Ovary (tissue), 7 donors: ENCODE measurements at regions not wholly inside any gene's neighbourhood (a gene's known extent, or its start where the extent isn't known, plus 50 kb on each side); places are given as distances from the start of the nearest gene placed in this dataset.
"Not testable (repeated sequence)": the region's sequence is repeated elsewhere in the genome, so short reads cannot be mapped to it uniquely, and the experiment has no call there.

ENCODE experiments used
- DNase-seq, 5 donors: peaks; one replicate each; pipeline ENCODE4 v3.0.0-alpha.2; 2019 to 2020
- H3K27ac ChIP-seq, 2 donors: fragments of 200-600 bp; one replicate each; pipeline versions ENCODE4 v1.5.1 to v1.8.0; 2019 to 2022
- H3K27me3 ChIP-seq: fragments of 200-600 bp; one replicate; pipeline ENCODE4 v1.8.0; 2022
- H3K36me3 ChIP-seq: fragments of 200-600 bp; sonication (generic); one replicate; pipeline ENCODE4 v1.5.1; 2019
- H3K4me1 ChIP-seq: one replicate; pipeline ENCODE4 v1.8.1; 2013; ENCODE audit warnings: mild to moderate bottlenecking, moderate library complexity; ENCODE audit not compliant: insufficient read depth
- H3K4me3 ChIP-seq: fragments of 200-600 bp; sonication (generic); one replicate; pipeline ENCODE4 v1.5.1; 2017
- H3K9me3 ChIP-seq, 2 donors: fragments of 200-600 bp in 1 of 2; sonication (generic) in 1 of 2; one replicate each; pipeline versions ENCODE4 v1.5.1 to v1.8.1; 2013 to 2019; ENCODE audit warnings: mild to moderate bottlenecking in 1 of 2, moderate library complexity in 1 of 2
- CTCF ChIP-seq, 3 donors: fragments of 450-650 bp in 2 of 3; fragments of 200-600 bp in 1 of 3; IDR thresholded peaks; one replicate each; pipeline versions ENCODE4 v1.5.1 to v1.8.0; 2016 to 2022; ENCODE audit warnings: antibody characterized with exemption in 3 of 3, mild to moderate bottlenecking in 1 of 3
- EP300 ChIP-seq: sonication (generic); formaldehyde crosslinking; IDR thresholded peaks from one replicate; pipeline ENCODE4 v1.6.1; 2017; ENCODE audit warnings: antibody characterized with exemption
- POLR2A ChIP-seq: fragments of 450-650 bp; IDR thresholded peaks from one replicate; pipeline ENCODE4 v1.6.1; 2017; ENCODE audit warnings: antibody characterized with exemption, mild to moderate bottlenecking, moderate library complexity
- WGBS, 3 donors: extraction: QIAGEN DNeasy Blood & Tissue Kit in 1 of 3; methylation state at CpG; one replicate each; pipeline versions ENCODE4 v1.1.5 to v1.1.7; 2013 to 2017; 5-methylcytosine and 5-hydroxymethylcytosine counted together
- intact Hi-C, 4 donors: fragments of 100-400 bp; cut with DNase I; formaldehyde crosslinking; loops; one replicate each; pipeline versions ENCODE4 v1.11.0 to v1.15.1; 2022 to 2023
- donor health status: DM: no; HTN: no; CAD: no; lungs with moderate emphysema.
- donor health status: DM: no; HTN: no; CAD: no.
- donor health status: Bipolar disorder and iron deficiency.
- donor health status: DM: no; HTN: no; CAD: no.
- donor health status: DM: yes; HTN: yes; CAD: no.

DNA sequence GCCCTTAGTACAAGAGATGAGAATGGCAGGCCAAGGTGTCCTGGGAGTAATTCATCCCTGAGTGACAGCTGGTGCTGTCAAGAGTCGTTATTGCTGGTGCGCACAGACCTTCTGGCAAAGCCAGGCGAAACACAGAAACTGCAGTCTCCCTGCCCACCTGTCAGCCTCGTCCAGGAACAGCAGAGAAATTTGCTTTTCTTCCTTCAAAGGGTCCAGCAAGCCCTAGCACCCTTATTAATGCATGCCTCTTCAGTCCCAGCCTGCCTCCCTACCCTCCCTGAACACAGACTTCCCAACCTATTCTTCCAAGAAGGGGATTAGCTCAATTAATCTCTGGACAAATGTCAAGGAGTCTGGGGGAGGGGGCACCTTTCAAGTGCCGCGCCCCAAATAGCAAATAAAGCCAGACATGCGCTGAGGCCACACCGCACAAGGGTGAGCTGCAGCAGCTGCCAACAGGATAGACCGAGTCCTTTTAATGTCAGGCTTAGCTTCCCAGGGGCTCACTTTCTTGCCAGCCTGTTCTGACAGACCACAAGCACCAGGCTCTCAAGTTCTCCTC is 250.7 kb upstream of the RASGEF1B start:
- Histone ChIP-seq H3K27ac (no peak overlapping the region), H3K27me3 (no peaks in the 10 kb centered on the region), H3K4me3 (no peak overlapping the region), H3K4me1 (no peaks in the 10 kb centered on the region), H3K9me3 (no peaks in the 10 kb centered on the region), H3K36me3 (no peaks in the 10 kb centered on the region)
- no peak for DNase-seq
- WGBS, 3 donors: 33 to 40% (median 39%) methylated on average over 9 of the region's 9 CpGs
- intact Hi-C loops: no loop called here
- no peak for TF ChIP-seq EP300
- TF ChIP-seq POLR2A: no peak
- TF ChIP-seq CTCF (IDR thresholded peaks at IDR 0.05): no peak

DNA sequence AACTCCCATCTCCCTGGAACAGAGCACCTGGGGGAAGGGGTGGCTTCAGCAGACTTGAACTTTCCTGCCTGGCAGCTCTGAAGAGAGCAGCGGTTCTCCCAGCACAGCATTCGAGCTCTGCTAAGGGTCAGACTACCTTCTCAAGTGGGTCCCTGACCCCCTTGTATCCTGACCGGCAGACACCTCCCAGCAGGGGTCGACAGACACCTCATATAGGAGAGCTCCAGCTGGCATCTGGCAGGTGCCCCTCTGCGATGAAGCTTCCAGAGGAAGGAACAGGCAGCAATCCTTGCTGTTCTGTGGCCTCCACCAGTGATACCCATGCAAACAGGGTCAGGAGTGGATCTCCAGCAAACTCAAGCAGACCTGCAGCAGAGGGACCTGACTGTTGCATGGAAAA is 244.1 kb upstream of the RASGEF1B start:
- 81 to 82% (median 81%) methylated on average over 5 of the region's 5 CpGs for WGBS, 3 donors

GRCh38 chr4:81715357-81715756 is 243.7 kb upstream of the RASGEF1B start:
- H3K27ac ChIP-seq, H3K36me3 ChIP-seq, intact Hi-C loops, DNase-seq, H3K9me3 ChIP-seq, H3K4me3 ChIP-seq, H3K4me1 ChIP-seq, H3K27me3 ChIP-seq: not testable (repeated sequence)
- 44 to 66% (median 52%) methylated on average over 8 of the region's 8 CpGs for WGBS, 3 donors

More for the DNA sequence above, 244.1 kb upstream of the RASGEF1B start:
- no peaks in the 10 kb centered on the region for H3K36me3 ChIP-seq
- H3K27ac ChIP-seq: no peak overlapping the region
- intact Hi-C loops: no loop called here
- no peak for DNase-seq
- TF ChIP-seq POLR2A: no peak
- no peaks in the 10 kb centered on the region for H3K27me3 ChIP-seq
- no peaks in the 10 kb centered on the region for H3K9me3 ChIP-seq
- H3K4me3 ChIP-seq: no peak overlapping the region
- H3K4me1 ChIP-seq: no peaks in the 10 kb centered on the region

- Histone ChIP-seq H3K27ac (no peak overlapping the region), H3K4me3 (no peak overlapping the region), H3K9me3 (no peaks in the 10 kb centered on the region), H3K4me1 (no peaks in the 10 kb centered on the region), H3K36me3 (no peaks in the 10 kb centered on the region), H3K27me3 (no peaks in the 10 kb centered on the region)
- 86 to 92% (median 90%) methylated on average over 4 of the region's 4 CpGs for WGBS, 3 donors
- intact Hi-C loops: no loop called here
- no peak for TF ChIP-seq CTCF (IDR thresholded peaks at IDR 0.05)
- no peak for TF ChIP-seq EP300
- TF ChIP-seq POLR2A: no peak
- DNase-seq: no peak
These were observed 242.6 kb upstream of the RASGEF1B start for GRCh38 chr4:81714291-81714690.

GRCh38 chr4:81712714-81713113 is 241.0 kb upstream of the RASGEF1B start:
- whole genome bisulfite sequencing, 3 donors: 94 to 96% (median 95%) methylated on average over 2 of the region's 2 CpGs
- Histone ChIP-seq H3K27me3 (no peaks in the 10 kb centered on the region), H3K4me1 (no peaks in the 10 kb centered on the region), H3K4me3 (no peak overlapping the region), H3K36me3 (no peaks in the 10 kb centered on the region), H3K9me3 (no peaks in the 10 kb centered on the region), H3K27ac (no peak overlapping the region)
- intact Hi-C loops: no loop called here
- TF ChIP-seq CTCF (IDR thresholded peaks at IDR 0.05) (no peak), EP300 (no peak), POLR2A (no peak)
- no peak for DNase-seq

DNA sequence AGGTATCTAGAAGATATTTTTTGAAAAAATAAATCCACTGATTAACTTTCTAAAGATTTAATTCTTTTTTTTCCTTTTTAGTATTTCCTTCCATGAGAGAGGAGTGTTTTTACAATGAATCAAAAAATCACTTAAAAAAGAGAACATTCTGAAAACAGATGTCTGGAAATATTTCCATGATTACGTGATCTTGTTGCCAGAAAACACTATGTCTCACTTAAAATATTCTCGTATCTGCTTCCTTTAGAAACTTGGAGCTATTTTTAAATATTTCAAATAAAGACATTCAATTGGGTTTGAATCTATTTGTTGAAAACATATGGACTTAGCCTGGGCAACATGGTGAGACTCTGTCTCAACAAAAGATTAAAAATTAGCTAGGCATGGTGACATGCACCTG is 232.8 kb upstream of the RASGEF1B start:
- 7 to 11% (median 11%) methylated on average over 2 of the region's 2 CpGs for WGBS, 3 donors
- TF ChIP-seq CTCF (IDR thresholded peaks at IDR 0.05): no peak
- no peak for TF ChIP-seq EP300
- no peak for TF ChIP-seq POLR2A
- Histone ChIP-seq H3K4me1 (no peaks in the 10 kb centered on the region), H3K36me3 (no peaks in the 10 kb centered on the region), H3K27me3 (no peaks in the 10 kb centered on the region), H3K9me3 (no peaks in the 10 kb centered on the region), H3K4me3 (no peak overlapping the region), H3K27ac (no peak overlapping the region)
- intact Hi-C loops: no loop called here
- no peak for DNase-seq
